K562 (cell line): ENCODE measurements at regions not wholly inside any gene's neighbourhood (a gene's known extent, or its start where the extent isn't known, plus 50 kb on each side); places are given as distances from the start of the nearest gene placed in this dataset.

Experiments
- CHD4 ChIP-seq: fragments of 200-600 bp; sonication (generic); IDR thresholded peaks from 3 replicates; pipeline ENCODE4 v1.6.1; 2012; ENCODE audit warnings: low read depth, mild to moderate bottlenecking, mixed read lengths, low read length, inconsistent platforms; ENCODE audit not compliant: insufficient read depth, insufficient replicate concordance, poor library complexity, severe bottlenecking
- COPS2 ChIP-seq: fragments of 450-650 bp; conservative IDR thresholded peaks from 2 replicates; pipeline ENCODE4 v1.6.1; 2016; ENCODE audit warnings: mild to moderate bottlenecking, moderate library complexity
- EGR1 ChIP-seq: fragments of 450-650 bp; conservative IDR thresholded peaks from 2 replicates; pipeline ENCODE4 v1.6.1; 2017; ENCODE audit warnings: mild to moderate bottlenecking
- JUNB ChIP-seq: fragments of 450-650 bp; formaldehyde crosslinking; conservative IDR thresholded peaks from 2 replicates; pipeline ENCODE4 v1.4.0; 2020; ENCODE audit warnings: mild to moderate bottlenecking
- JUND ChIP-seq, 2 experiments: IDR thresholded peaks; 2 replicates in 1 of 2; 3 replicates in 1 of 2; pipeline ENCODE4 v1.6.1; 2011; ENCODE audit warnings: borderline replicate concordance in 2 of 2, low read depth in 2 of 2, low read length in 2 of 2, improper control_type of control experiment in 1 of 2, missing biosample characterization in 1 of 2, missing genetic modification characterization in 1 of 2, missing genetic modification reagents in 1 of 2
- KAT2B ChIP-seq: IDR thresholded peaks from one replicate; pipeline ENCODE4 v1.6.1; 2012; ENCODE audit warnings: low read depth, mild to moderate bottlenecking, control low read depth, inconsistent platforms, low read length, moderate library complexity
- LEF1 ChIP-seq: fragments of 450-650 bp; IDR thresholded peaks from 2 replicates; pipeline ENCODE4 v1.6.1; 2016; ENCODE audit warnings: mild to moderate bottlenecking
- MAX ChIP-seq: sonication (generic); formaldehyde crosslinking; IDR thresholded peaks from 2 replicates; pipeline ENCODE4 v1.9.0; 2022; ENCODE audit warnings: mild to moderate bottlenecking, missing genetic modification reagents
- RAD51 ChIP-seq: fragments of 450-650 bp; IDR thresholded peaks from 2 replicates; pipeline ENCODE4 v1.7.1; 2016; ENCODE audit warnings: low read depth, mild to moderate bottlenecking, borderline replicate concordance
- TCF7 ChIP-seq: sonication (generic); IDR thresholded peaks from 2 replicates; pipeline ENCODE4 v1.6.1; 2016; ENCODE audit warnings: antibody characterized with exemption, borderline replicate concordance
- YY1 ChIP-seq, 3 experiments: IDR thresholded peaks; 2 replicates each; pipeline ENCODE4 v1.6.1; 2011; ENCODE audit warnings: low read length in 2 of 3, mild to moderate bottlenecking in 2 of 3, moderate library complexity in 2 of 3, borderline replicate concordance in 1 of 3, control low read depth in 1 of 3, low read depth in 1 of 3; ENCODE audit not compliant: insufficient read depth in 3 of 3, insufficient replicate concordance in 2 of 3, control insufficient read depth in 1 of 3, insufficient read length in 1 of 3; ENCODE audit errors: extremely low read depth in 1 of 3
- ZNF274 ChIP-seq: IDR thresholded peaks from 2 replicates; pipeline ENCODE4 v1.6.1; 2011; ENCODE audit warnings: low read depth, mild to moderate bottlenecking, low read length, moderate library complexity, borderline replicate concordance
- ZNF407 ChIP-seq: fragments of 450-650 bp; IDR thresholded peaks from 2 replicates; pipeline ENCODE4 v1.6.1; 2016; ENCODE audit warnings: low read depth
- TF ChIP-seq, protein P1 (sequence below), 3 experiments: IDR thresholded peaks in 2 of 3; conservative IDR thresholded peaks in 1 of 3; 2 replicates each; pipeline ENCODE4 v1.5.1; 2011 to 2012; ENCODE audit warnings: low read length in 3 of 3, mild to moderate bottlenecking in 3 of 3, control low read depth in 2 of 3, improper control_type of control experiment in 1 of 3, inconsistent platforms in 1 of 3, low read depth in 1 of 3, mixed read lengths in 1 of 3, moderate library complexity in 1 of 3; ENCODE audit not compliant: insufficient read depth in 2 of 3

- TF ChIP-seq ZNF274 = no peak
- TF ChIP-seq JUNB (CRISPR knock-in tag) = no peak
- TF ChIP-seq RAD51 = no peak
- TF ChIP-seq, protein P1, sequence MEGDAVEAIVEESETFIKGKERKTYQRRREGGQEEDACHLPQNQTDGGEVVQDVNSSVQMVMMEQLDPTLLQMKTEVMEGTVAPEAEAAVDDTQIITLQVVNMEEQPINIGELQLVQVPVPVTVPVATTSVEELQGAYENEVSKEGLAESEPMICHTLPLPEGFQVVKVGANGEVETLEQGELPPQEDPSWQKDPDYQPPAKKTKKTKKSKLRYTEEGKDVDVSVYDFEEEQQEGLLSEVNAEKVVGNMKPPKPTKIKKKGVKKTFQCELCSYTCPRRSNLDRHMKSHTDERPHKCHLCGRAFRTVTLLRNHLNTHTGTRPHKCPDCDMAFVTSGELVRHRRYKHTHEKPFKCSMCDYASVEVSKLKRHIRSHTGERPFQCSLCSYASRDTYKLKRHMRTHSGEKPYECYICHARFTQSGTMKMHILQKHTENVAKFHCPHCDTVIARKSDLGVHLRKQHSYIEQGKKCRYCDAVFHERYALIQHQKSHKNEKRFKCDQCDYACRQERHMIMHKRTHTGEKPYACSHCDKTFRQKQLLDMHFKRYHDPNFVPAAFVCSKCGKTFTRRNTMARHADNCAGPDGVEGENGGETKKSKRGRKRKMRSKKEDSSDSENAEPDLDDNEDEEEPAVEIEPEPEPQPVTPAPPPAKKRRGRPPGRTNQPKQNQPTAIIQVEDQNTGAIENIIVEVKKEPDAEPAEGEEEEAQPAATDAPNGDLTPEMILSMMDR (IDR thresholded peaks at IDR 0.05 in 2 of 3, conservative IDR thresholded peaks at IDR 0.05 in 1 of 3; ENCODE audit: insufficient read depth in 2 of 3, low read depth in 1 of 3, low read length in 3 of 3) = no peak
- no peak for TF ChIP-seq JUND (IDR thresholded peaks at IDR 0.05; ENCODE audit: borderline replicate concordance, low read depth, low read length)
- TF ChIP-seq JUND (tag; IDR thresholded peaks at IDR 0.05; ENCODE audit: borderline replicate concordance, low read depth, low read length) = no peak
- no peak for TF ChIP-seq TCF7
- TF ChIP-seq EGR1 = no peak
- no peak for TF ChIP-seq COPS2
- no peak for TF ChIP-seq ZNF407
- TF ChIP-seq KAT2B = no peak
- TF ChIP-seq YY1 (IDR thresholded peaks at IDR 0.05; ENCODE audit: borderline replicate concordance in 1 of 3, control insufficient read depth in 1 of 3, extremely low read depth in 1 of 3, insufficient read depth in 3 of 3, insufficient read length in 1 of 3, insufficient replicate concordance in 2 of 3, low read depth in 1 of 3, low read length in 2 of 3) = no peak
- no peak for TF ChIP-seq LEF1
- no peak for TF ChIP-seq MAX (CRISPR knock-in tag)
- no peak for TF ChIP-seq CHD4
Observed at GRCh38 chr11:87903345-87903744, 271.9 kb downstream of the RAB38 start.
